ENCODE measurements at regions not wholly inside any gene's neighbourhood (a gene's known extent, or its start where the extent isn't known, plus 50 kb on each side); places are given as distances from the start of the nearest gene placed in this dataset.

- Histone ChIP-seq H3K9me3 (ENCODE audit: low read depth) (no peaks in the 10 kb centered on the region), H3F3A (ENCODE audit: insufficient read depth) (peaks cover 4% of the 10 kb centered on the region; the same call in 1 of the 2 replicates), H3K4me2 (ENCODE audit: unreplicated experiment) (no peak overlapping the region), H3K4me3 (no peak overlapping the region), H3K79me2 (ENCODE audit: insufficient read depth) (no peaks in the 10 kb centered on the region), H3K27me3 (replicated peaks; ENCODE audit: insufficient read depth) (no peaks in the 10 kb centered on the region), H3K27ac (no peak overlapping the region), H3K9ac (no peak overlapping the region), H2AFZ (no peak overlapping the region), H3K36me3 (ENCODE audit: low read depth) (no peaks in the 10 kb centered on the region), H3K4me1 (ENCODE audit: insufficient read depth) (peaks cover 16% of the 10 kb centered on the region), H3K9me2 (ENCODE audit: insufficient read depth) (no peaks in the 10 kb centered on the region), H4K20me1 (ENCODE audit: insufficient read depth) (no peaks in the 10 kb centered on the region)
- TF ChIP-seq EZH2 (IDR thresholded peaks at IDR 0.05; ENCODE audit: insufficient read depth, poor library complexity, severe bottlenecking) = no peak
- TF ChIP-seq EZH2phosphoT487 (IDR thresholded peaks at IDR 0.05; ENCODE audit: insufficient read depth, low read depth) = no peak
- WGBS, 2 experiments (ENCODE audit: low coverage in 1 of 2, low lambda C conversion rate in 2 of 2, missing lambda C conversion rate in 2 of 2) = 88 to 97% methylated on average over 4 of the region's 4 CpGs
- DNase-seq = no peak
- in situ Hi-C loops (cut with MboI) = no loop called here
These were observed 72.0 kb upstream of the SERP2 start for GRCh38 chr13:44301639-44302015.

GRCh38 chr13:44302233-44302632, 71.4 kb upstream of the SERP2 start:
- Histone ChIP-seq H3K9me2 (ENCODE audit: insufficient read depth) (no peaks in the 10 kb centered on the region), H2AFZ (no peak overlapping the region), H3K4me1 (ENCODE audit: insufficient read depth) (peaks cover 19% of the 10 kb centered on the region), H3K4me3 (no peak overlapping the region), H3K27ac (no peak overlapping the region), H3F3A (ENCODE audit: insufficient read depth) (peaks cover 4% of the 10 kb centered on the region; the same call in 1 of the 2 replicates), H3K9ac (no peak overlapping the region), H4K20me1 (ENCODE audit: insufficient read depth) (no peaks in the 10 kb centered on the region), H3K27me3 (replicated peaks; ENCODE audit: insufficient read depth) (no peaks in the 10 kb centered on the region), H3K79me2 (ENCODE audit: insufficient read depth) (no peaks in the 10 kb centered on the region), H3K36me3 (ENCODE audit: low read depth) (no peaks in the 10 kb centered on the region), H3K9me3 (ENCODE audit: low read depth) (no peaks in the 10 kb centered on the region), H3K4me2 (ENCODE audit: unreplicated experiment) (no peak overlapping the region)
- WGBS, 2 experiments (ENCODE audit: low coverage in 1 of 2, low lambda C conversion rate in 2 of 2, missing lambda C conversion rate in 2 of 2) = 71% methylated on average over 4 of the region's 4 CpGs
- no peak for DNase-seq
- TF ChIP-seq EZH2phosphoT487 (IDR thresholded peaks at IDR 0.05; ENCODE audit: insufficient read depth, low read depth) (no peak), EZH2 (IDR thresholded peaks at IDR 0.05; ENCODE audit: insufficient read depth, poor library complexity, severe bottlenecking) (no peak)
- in situ Hi-C loops (cut with MboI) = no loop called here

DNA sequence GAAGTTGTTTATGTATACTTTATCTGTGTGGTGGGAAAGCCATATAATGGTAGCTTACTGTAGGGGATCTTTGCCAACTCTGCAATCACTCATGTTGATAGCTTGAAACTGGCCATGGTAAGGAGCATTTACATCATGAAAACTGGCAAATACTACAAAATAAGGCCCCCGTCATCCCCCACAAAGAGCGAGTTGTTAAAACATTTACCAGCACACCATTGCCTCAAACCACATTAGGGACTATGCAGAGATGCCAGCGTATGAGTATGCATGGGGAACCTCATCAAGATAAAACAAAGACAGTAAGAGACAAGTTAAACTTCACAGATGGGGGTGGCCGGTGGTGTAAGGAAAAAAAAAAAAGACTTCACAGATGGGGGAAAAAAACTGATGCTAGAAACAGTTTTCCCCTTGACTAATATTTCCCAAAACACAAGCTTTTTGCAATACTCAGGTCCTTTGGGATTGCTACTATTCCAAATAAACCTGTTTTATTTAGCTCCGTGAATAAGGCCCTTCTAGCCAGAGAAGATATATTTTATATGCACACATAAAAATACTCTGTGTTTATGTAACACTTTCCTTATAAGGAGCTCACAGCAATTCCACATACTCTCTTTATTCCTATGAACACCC, 70.6 kb upstream of the SERP2 start:
- WGBS, 2 experiments (ENCODE audit: low coverage in 1 of 2, low lambda C conversion rate in 2 of 2, missing lambda C conversion rate in 2 of 2) = 90 to 94% methylated on average over 5 of the region's 5 CpGs
- Histone ChIP-seq H3F3A (ENCODE audit: insufficient read depth) (peaks cover 4% of the 10 kb centered on the region; the same call in 1 of the 2 replicates), H3K4me2 (ENCODE audit: unreplicated experiment) (no peak overlapping the region), H3K27ac (no peak overlapping the region), H3K79me2 (ENCODE audit: insufficient read depth) (no peaks in the 10 kb centered on the region), H3K27me3 (replicated peaks; ENCODE audit: insufficient read depth) (no peaks in the 10 kb centered on the region), H4K20me1 (ENCODE audit: insufficient read depth) (no peaks in the 10 kb centered on the region), H2AFZ (no peak overlapping the region), H3K4me1 (ENCODE audit: insufficient read depth) (peaks cover 19% of the 10 kb centered on the region), H3K9me2 (ENCODE audit: insufficient read depth) (no peaks in the 10 kb centered on the region), H3K4me3 (no peak overlapping the region), H3K9me3 (ENCODE audit: low read depth) (no peaks in the 10 kb centered on the region), H3K36me3 (ENCODE audit: low read depth) (no peaks in the 10 kb centered on the region), H3K9ac (no peak overlapping the region)
- TF ChIP-seq EZH2 (IDR thresholded peaks at IDR 0.05; ENCODE audit: insufficient read depth, poor library complexity, severe bottlenecking) (no peak), EZH2phosphoT487 (IDR thresholded peaks at IDR 0.05; ENCODE audit: insufficient read depth, low read depth) (no peak)
- DNase-seq = no peak
- in situ Hi-C loops (cut with MboI) = no loop called here

GRCh38 chr13:44303681-44304432, 69.8 kb upstream of the SERP2 start:
- H3K4me3 ChIP-seq = no peak overlapping the region
- no peak overlapping the region for H3K4me2 ChIP-seq (ENCODE audit: unreplicated experiment)
- 82 to 91% methylated on average over 5 of the region's 5 CpGs for WGBS, 2 experiments (ENCODE audit: low coverage in 1 of 2, low lambda C conversion rate in 2 of 2, missing lambda C conversion rate in 2 of 2)
- no peaks in the 10 kb centered on the region for H3K9me2 ChIP-seq (ENCODE audit: insufficient read depth)
- no peak overlapping the region for H2AFZ ChIP-seq
- H3K9ac ChIP-seq = no peak overlapping the region
- no peaks in the 10 kb centered on the region for H3K27me3 ChIP-seq (replicated peaks; ENCODE audit: insufficient read depth)
- DNase-seq = no peak
- no peaks in the 10 kb centered on the region for H3K9me3 ChIP-seq (ENCODE audit: low read depth)
- H4K20me1 ChIP-seq (ENCODE audit: insufficient read depth) = no peaks in the 10 kb centered on the region
- H3K79me2 ChIP-seq (ENCODE audit: insufficient read depth) = no peaks in the 10 kb centered on the region
- in situ Hi-C loops (cut with MboI) = no loop called here
- TF ChIP-seq EZH2phosphoT487 (IDR thresholded peaks at IDR 0.05; ENCODE audit: insufficient read depth, low read depth) (no peak), EZH2 (IDR thresholded peaks at IDR 0.05; ENCODE audit: insufficient read depth, poor library complexity, severe bottlenecking) (no peak)
- H3K36me3 ChIP-seq (ENCODE audit: low read depth) = no peaks in the 10 kb centered on the region
- peaks cover 19% of the 10 kb centered on the region for H3K4me1 ChIP-seq (ENCODE audit: insufficient read depth)
- H3K27ac ChIP-seq = no peak overlapping the region
- peaks cover 4% of the 10 kb centered on the region; the same call in 1 of the 2 replicates for H3F3A ChIP-seq (ENCODE audit: insufficient read depth)

Data from GM23248 (cell line).